MM.1S (cell line): ENCODE measurements at regions not wholly inside any gene's neighbourhood (a gene's known extent, or its start where the extent isn't known, plus 50 kb on each side); places are given as distances from the start of the nearest gene placed in this dataset.

Source experiments
- DNase-seq: peaks from one replicate; pipeline ENCODE4 v3.0.0-alpha.2; 2015
- H2AFZ ChIP-seq: fragments of 300-600 bp; sonication (generic); 2 replicates; pipeline ENCODE4 v1.6.0; 2016; ENCODE audit warnings: antibody characterized with exemption, low read length
- H3F3A ChIP-seq: fragments of 300-600 bp; sonication (generic); 2 replicates; pipeline ENCODE4 v1.6.1; 2016; ENCODE audit warnings: mild to moderate bottlenecking, antibody characterized with exemption, low read length, moderate library complexity, mixed read lengths; ENCODE audit not compliant: insufficient read depth
- H3K27ac ChIP-seq: fragments of 300-600 bp; sonication (generic); 2 replicates; pipeline ENCODE4 v1.5.1; 2016; ENCODE audit warnings: mild to moderate bottlenecking, low read length
- H3K27me3 ChIP-seq: fragments of 300-600 bp; sonication (generic); replicated peaks from 2 replicates; pipeline ENCODE4 v1.6.0; 2016; ENCODE audit warnings: low read length; ENCODE audit not compliant: insufficient read depth
- H3K36me3 ChIP-seq: fragments of 300-600 bp; sonication (generic); replicated peaks from 2 replicates; pipeline ENCODE4 v1.6.1; 2016; ENCODE audit warnings: mild to moderate bottlenecking, low read length, mixed read lengths; ENCODE audit not compliant: insufficient read depth
- H3K4me1 ChIP-seq: fragments of 300-600 bp; sonication (generic); 2 replicates; pipeline ENCODE4 v1.6.1; 2016; ENCODE audit warnings: low read length, mixed read lengths
- H3K4me2 ChIP-seq: fragments of 300-600 bp; sonication (generic); 2 replicates; pipeline ENCODE4 v1.6.0; 2016; ENCODE audit warnings: low read depth, low read length
- H3K4me3 ChIP-seq: fragments of 300-600 bp; sonication (generic); 2 replicates; pipeline ENCODE4 v1.5.1; 2016; ENCODE audit warnings: low read length, mixed read lengths
- H3K79me2 ChIP-seq: fragments of 300-600 bp; sonication (generic); 2 replicates; pipeline ENCODE4 v1.6.1; 2016; ENCODE audit warnings: mixed run types, low read length, mixed read lengths
- H3K9ac ChIP-seq: fragments of 300-600 bp; sonication (generic); 2 replicates; pipeline ENCODE4 v1.6.1; 2016; ENCODE audit warnings: low read length, mixed read lengths
- H3K9me2 ChIP-seq: fragments of 300-600 bp; sonication (generic); replicated peaks from 2 replicates; pipeline ENCODE4 v1.6.1; 2016; ENCODE audit warnings: mild to moderate bottlenecking, low read length, mixed read lengths; ENCODE audit not compliant: insufficient read depth
- H3K9me3 ChIP-seq: fragments of 300-600 bp; sonication (generic); replicated peaks from 2 replicates; pipeline ENCODE4 v1.6.1; 2016; ENCODE audit warnings: mild to moderate bottlenecking, low read length, mixed read lengths; ENCODE audit not compliant: insufficient read depth
- H4K20me1 ChIP-seq: fragments of 300-600 bp; sonication (generic); 2 replicates; pipeline ENCODE4 v1.6.1; 2016; ENCODE audit warnings: mild to moderate bottlenecking, low read length, moderate library complexity, mixed read lengths; ENCODE audit not compliant: insufficient read depth
- EZH2 ChIP-seq: fragments of 300-600 bp; sonication (generic); optimal IDR thresholded peaks from 2 replicates; pipeline ENCODE3; 2017; ENCODE audit warnings: low read depth, mild to moderate bottlenecking, antibody characterized with exemption, low read length, mixed read lengths
- EZH2phosphoT487 ChIP-seq: fragments of 300-600 bp; sonication (generic); IDR thresholded peaks from 2 replicates; pipeline ENCODE4 v1.6.1; 2018; ENCODE audit warnings: antibody characterized with exemption, low read length
- TF ChIP-seq, protein P1 (sequence below): fragments of 300-600 bp; sonication (generic); IDR thresholded peaks from 2 replicates; pipeline ENCODE4 v1.5.1; 2016; ENCODE audit warnings: antibody characterized with exemption, low read length, mixed read lengths

GRCh38 chr1:94654031-94654430 is 112.5 kb upstream of the F3 start:
- no peaks in the 10 kb centered on the region for H4K20me1 ChIP-seq
- H3K27me3 ChIP-seq = no peaks in the 10 kb centered on the region
- H3F3A ChIP-seq = no peaks in the 10 kb centered on the region
- H3K4me1 ChIP-seq = no peaks in the 10 kb centered on the region
- no peak for TF ChIP-seq EZH2phosphoT487
- TF ChIP-seq EZH2 = no peak
- TF ChIP-seq, protein P1, sequence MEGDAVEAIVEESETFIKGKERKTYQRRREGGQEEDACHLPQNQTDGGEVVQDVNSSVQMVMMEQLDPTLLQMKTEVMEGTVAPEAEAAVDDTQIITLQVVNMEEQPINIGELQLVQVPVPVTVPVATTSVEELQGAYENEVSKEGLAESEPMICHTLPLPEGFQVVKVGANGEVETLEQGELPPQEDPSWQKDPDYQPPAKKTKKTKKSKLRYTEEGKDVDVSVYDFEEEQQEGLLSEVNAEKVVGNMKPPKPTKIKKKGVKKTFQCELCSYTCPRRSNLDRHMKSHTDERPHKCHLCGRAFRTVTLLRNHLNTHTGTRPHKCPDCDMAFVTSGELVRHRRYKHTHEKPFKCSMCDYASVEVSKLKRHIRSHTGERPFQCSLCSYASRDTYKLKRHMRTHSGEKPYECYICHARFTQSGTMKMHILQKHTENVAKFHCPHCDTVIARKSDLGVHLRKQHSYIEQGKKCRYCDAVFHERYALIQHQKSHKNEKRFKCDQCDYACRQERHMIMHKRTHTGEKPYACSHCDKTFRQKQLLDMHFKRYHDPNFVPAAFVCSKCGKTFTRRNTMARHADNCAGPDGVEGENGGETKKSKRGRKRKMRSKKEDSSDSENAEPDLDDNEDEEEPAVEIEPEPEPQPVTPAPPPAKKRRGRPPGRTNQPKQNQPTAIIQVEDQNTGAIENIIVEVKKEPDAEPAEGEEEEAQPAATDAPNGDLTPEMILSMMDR = no peak
- H3K9me2 ChIP-seq = no peaks in the 10 kb centered on the region
- H3K27ac ChIP-seq = no peak overlapping the region
- H3K79me2 ChIP-seq = no peaks in the 10 kb centered on the region
- H3K36me3 ChIP-seq = no peaks in the 10 kb centered on the region
- H3K9ac ChIP-seq = no peak overlapping the region
- no peak overlapping the region for H3K4me3 ChIP-seq
- no peak overlapping the region for H2AFZ ChIP-seq
- no peaks in the 10 kb centered on the region for H3K9me3 ChIP-seq
- no peak overlapping the region for H3K4me2 ChIP-seq
- DNase-seq = no peak

DNA sequence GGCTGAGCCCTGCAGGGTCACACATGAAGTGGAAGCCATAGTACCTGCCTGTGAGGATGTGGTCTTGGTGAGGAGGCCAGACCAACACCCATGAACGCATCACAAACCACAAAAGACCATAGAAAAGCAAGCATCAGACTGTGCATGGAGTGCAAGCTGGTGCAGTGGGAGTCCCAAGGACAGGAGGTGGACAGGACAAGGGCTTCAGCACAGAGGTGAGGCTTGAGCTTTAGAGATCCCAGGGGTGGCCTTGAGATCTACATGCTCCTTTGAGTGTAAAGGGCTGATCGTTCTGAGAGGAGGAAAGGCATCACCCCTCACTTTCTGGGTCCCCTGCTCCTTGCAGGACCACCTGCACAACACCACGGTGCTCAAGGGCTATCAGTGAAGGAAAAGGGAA is 111.9 kb upstream of the F3 start:
- Histone ChIP-seq H3K36me3 (no peaks in the 10 kb centered on the region), H3K9me3 (no peaks in the 10 kb centered on the region), H3K27me3 (no peaks in the 10 kb centered on the region), H3K79me2 (no peaks in the 10 kb centered on the region), H3K4me1 (no peaks in the 10 kb centered on the region), H3K9ac (no peak overlapping the region), H3K27ac (no peak overlapping the region), H3F3A (no peaks in the 10 kb centered on the region), H3K4me2 (no peak overlapping the region), H4K20me1 (no peaks in the 10 kb centered on the region), H3K9me2 (no peaks in the 10 kb centered on the region), H2AFZ (no peak overlapping the region), H3K4me3 (no peak overlapping the region)
- TF ChIP-seq EZH2phosphoT487 = no peak
- TF ChIP-seq, protein P1 = no peak
- no peak for TF ChIP-seq EZH2
- no peak for DNase-seq

DNA sequence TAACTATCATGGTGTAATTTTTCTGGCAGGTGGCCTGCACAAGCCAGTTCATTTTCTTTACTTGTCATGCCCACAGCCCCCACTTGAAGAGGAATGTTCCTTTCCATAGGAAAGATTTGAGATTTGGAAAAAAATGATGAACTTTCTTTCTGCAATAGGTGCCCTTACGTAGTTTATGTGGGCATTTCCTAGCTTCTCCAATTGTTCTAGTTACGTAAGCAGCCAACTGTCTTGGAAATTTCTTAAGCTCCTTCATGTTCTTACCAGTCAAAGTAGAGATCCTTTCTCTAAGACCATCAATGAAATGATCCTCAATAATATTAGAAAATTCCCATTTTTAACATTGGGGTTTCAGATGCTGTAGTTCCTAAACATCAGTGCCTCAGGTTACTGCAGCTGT is 109.5 kb upstream of the F3 start:
- H3F3A ChIP-seq = no peaks in the 10 kb centered on the region

More for the DNA sequence above, 109.5 kb upstream of the F3 start:
- no peaks in the 10 kb centered on the region for H3K79me2 ChIP-seq
- H2AFZ ChIP-seq = no peak overlapping the region
- no peak overlapping the region for H3K4me3 ChIP-seq
- H4K20me1 ChIP-seq = no peaks in the 10 kb centered on the region
- H3K27ac ChIP-seq = no peak overlapping the region
- H3K9me3 ChIP-seq = no peaks in the 10 kb centered on the region
- no peaks in the 10 kb centered on the region for H3K9me2 ChIP-seq
- no peaks in the 10 kb centered on the region for H3K36me3 ChIP-seq
- H3K9ac ChIP-seq = no peak overlapping the region
- no peaks in the 10 kb centered on the region for H3K4me1 ChIP-seq
- no peaks in the 10 kb centered on the region for H3K27me3 ChIP-seq
- H3K4me2 ChIP-seq = no peak overlapping the region
- DNase-seq = no peak
- TF ChIP-seq EZH2phosphoT487 (no peak), EZH2 (no peak)
- TF ChIP-seq, protein P1 = no peak
